ENCODE measurements at regions not wholly inside any gene's neighbourhood (a gene's known extent, or its start where the extent isn't known, plus 50 kb on each side); places are given as distances from the start of the nearest gene placed in this dataset.

- H3K79me1 ChIP-seq (ENCODE audit: low read depth in 1 of 2, low read length in 2 of 2), result no peaks in the 10 kb centered on the region
- no peak overlapping the region for H3K4me2 ChIP-seq (ENCODE audit: low read depth, low read length)
- TF ChIP-seq CHD1 (IDR thresholded peaks at IDR 0.05; ENCODE audit: low read depth, low read length) (no peak), MAZ (IDR thresholded peaks at IDR 0.05; ENCODE audit: borderline replicate concordance, low read depth, low read length) (no peak), USF2 (IDR thresholded peaks at IDR 0.05; ENCODE audit: low read depth, low read length) (no peak), BHLHE40 (IDR thresholded peaks at IDR 0.05; ENCODE audit: low read depth, low read length) (no peak), MAFK (IDR thresholded peaks at IDR 0.05; ENCODE audit: low read depth, low read length) (no peak), CTCF (conservative IDR thresholded peaks at IDR 0.05; ENCODE audit: low read depth, low read length) (no peak), MXI1 (IDR thresholded peaks at IDR 0.05; ENCODE audit: borderline replicate concordance, low read depth, low read length) (no peak), SMC3 (IDR thresholded peaks at IDR 0.05; ENCODE audit: low read depth, low read length) (no peak), RFX5 (IDR thresholded peaks at IDR 0.05; ENCODE audit: low read depth, low read length) (no peak), RCOR1 (IDR thresholded peaks at IDR 0.05; ENCODE audit: insufficient replicate concordance, low read length) (no peak), RAD21 (IDR thresholded peaks at IDR 0.05; ENCODE audit: low read length) (no peak)
- no peaks in the 10 kb centered on the region for H3K9me1 ChIP-seq (ENCODE audit: insufficient read depth, low read length)
- H3K23ac ChIP-seq (ENCODE audit: low read depth, low read length), result no peak overlapping the region
- H4K91ac ChIP-seq (ENCODE audit: insufficient read depth, low read depth, low read length), result no peak overlapping the region
- H3K4me1 ChIP-seq (ENCODE audit: control insufficient read depth, insufficient read depth, low read length), result no peaks in the 10 kb centered on the region
- no peak overlapping the region for H2BK15ac ChIP-seq (ENCODE audit: low read depth, low read length)
- H3K18ac ChIP-seq (ENCODE audit: low read depth, low read length), result no peak overlapping the region
- no peak overlapping the region for H2AK9ac ChIP-seq (replicated peaks; ENCODE audit: low read depth, low read length, poor library complexity)
- no peak overlapping the region for H3K4ac ChIP-seq (ENCODE audit: low read depth, low read length)
- in situ Hi-C loops (cut with MboI; ENCODE audit: low sequenced_read_pairs) (no loop called here), intact Hi-C loops (cut with micrococcal nuclease) (no loop called here), dilution Hi-C loops (cut with HindIII; ENCODE audit: low sequenced_read_pairs, unreplicated experiment) (no loop called here)
- H2BK20ac ChIP-seq (ENCODE audit: low read depth, low read length), result no peak overlapping the region
- H3K27me3 ChIP-seq (ENCODE audit: control insufficient read depth, insufficient read depth, low read length), result no peaks in the 10 kb centered on the region
- no peak overlapping the region for H4K8ac ChIP-seq (ENCODE audit: low read depth in 2 of 2, low read length in 2 of 2)
- H3K27ac ChIP-seq (ENCODE audit: insufficient read depth, low read length), result no peak overlapping the region
- H4K5ac ChIP-seq (ENCODE audit: low read depth, low read length), result no peak overlapping the region
- H3K9ac ChIP-seq (ENCODE audit: low read depth, low read length), result no peak overlapping the region
- H2AK5ac ChIP-seq (ENCODE audit: low read depth, low read length), result no peak overlapping the region
- ChIA-PET CTCF (no interaction called here), POLR2A (ENCODE audit: unreplicated experiment) (no interaction called here)
- ATAC-seq (ENCODE audit: low read depth) (no peak), DNase-seq (no peak)
- no peaks in the 10 kb centered on the region for H3K36me3 ChIP-seq (ENCODE audit: control insufficient read depth, insufficient read depth, low read length)
- BruUV-seq (replicated peaks), result no TSS peak
- no peak overlapping the region for H3K4me3 ChIP-seq (ENCODE audit: insufficient read depth, low read depth, low read length)
- no peak overlapping the region for H3K14ac ChIP-seq (replicated peaks; ENCODE audit: low read depth, low read length)
- H3K9me3 ChIP-seq (ENCODE audit: control insufficient read depth, insufficient read depth, low read length), result peaks cover 4% of the 10 kb centered on the region; the same call in 1 of the 2 replicates
- H2BK120ac ChIP-seq (ENCODE audit: low read depth, low read length), result no peak overlapping the region
- H2AFZ ChIP-seq (replicated peaks; ENCODE audit: low read length, poor library complexity), result no peak overlapping the region
- no peak overlapping the region for H2BK5ac ChIP-seq (ENCODE audit: low read depth, low read length, poor library complexity, severe bottlenecking)
- no CpG with 5 or more reads among the region's 1 CpG for WGBS, 2 experiments (ENCODE audit: extremely low coverage in 2 of 2, insufficient read length in 1 of 2)
- H3K56ac ChIP-seq (ENCODE audit: extremely low read depth, insufficient read depth, low read length), result no peak overlapping the region
- H4K20me1 ChIP-seq (ENCODE audit: insufficient read depth, low read length), result no peaks in the 10 kb centered on the region
Observed at GRCh38 chr6:78390066-78390465, 477.3 kb upstream of the IRAK1BP1 start.

All from IMR-90 (cell line).